HEK293T (cell line): ENCODE measurements at regions not wholly inside any gene's neighbourhood (a gene's known extent, or its start where the extent isn't known, plus 50 kb on each side); places are given as distances from the start of the nearest gene placed in this dataset.

Experiments
- CTBP1 ChIP-seq: fragments of 450-650 bp; IDR thresholded peaks from 2 replicates; pipeline ENCODE4 v1.6.1; 2016; ENCODE audit warnings: borderline replicate concordance
- ELF4 ChIP-seq: fragments of 450-650 bp; IDR thresholded peaks from 2 replicates; pipeline ENCODE4 v1.6.1; 2017; ENCODE audit warnings: antibody characterized with exemption
- FOXM1 ChIP-seq: fragments of 450-650 bp; IDR thresholded peaks from 2 replicates; pipeline ENCODE4 v1.6.1; 2017; ENCODE audit warnings: mild to moderate bottlenecking, borderline replicate concordance
- HDGF ChIP-seq: fragments of 450-650 bp; IDR thresholded peaks from 2 replicates; pipeline ENCODE4 v1.6.1; 2017; ENCODE audit warnings: antibody characterized with exemption, borderline replicate concordance
- L3MBTL2 ChIP-seq: fragments of 450-650 bp; conservative IDR thresholded peaks from 2 replicates; pipeline ENCODE4 v1.6.1; 2016; ENCODE audit warnings: mild to moderate bottlenecking
- LEF1 ChIP-seq: fragments of 450-650 bp; IDR thresholded peaks from 2 replicates; pipeline ENCODE4 v1.6.1; 2017; ENCODE audit warnings: mild to moderate bottlenecking, borderline replicate concordance
- SP1 ChIP-seq: fragments of 450-650 bp; IDR thresholded peaks from 2 replicates; pipeline ENCODE4 v1.6.1; 2017
- SUZ12 ChIP-seq: fragments of 450-650 bp; IDR thresholded peaks from 2 replicates; pipeline ENCODE4 v1.6.1; 2016; ENCODE audit warnings: mild to moderate bottlenecking

DNA sequence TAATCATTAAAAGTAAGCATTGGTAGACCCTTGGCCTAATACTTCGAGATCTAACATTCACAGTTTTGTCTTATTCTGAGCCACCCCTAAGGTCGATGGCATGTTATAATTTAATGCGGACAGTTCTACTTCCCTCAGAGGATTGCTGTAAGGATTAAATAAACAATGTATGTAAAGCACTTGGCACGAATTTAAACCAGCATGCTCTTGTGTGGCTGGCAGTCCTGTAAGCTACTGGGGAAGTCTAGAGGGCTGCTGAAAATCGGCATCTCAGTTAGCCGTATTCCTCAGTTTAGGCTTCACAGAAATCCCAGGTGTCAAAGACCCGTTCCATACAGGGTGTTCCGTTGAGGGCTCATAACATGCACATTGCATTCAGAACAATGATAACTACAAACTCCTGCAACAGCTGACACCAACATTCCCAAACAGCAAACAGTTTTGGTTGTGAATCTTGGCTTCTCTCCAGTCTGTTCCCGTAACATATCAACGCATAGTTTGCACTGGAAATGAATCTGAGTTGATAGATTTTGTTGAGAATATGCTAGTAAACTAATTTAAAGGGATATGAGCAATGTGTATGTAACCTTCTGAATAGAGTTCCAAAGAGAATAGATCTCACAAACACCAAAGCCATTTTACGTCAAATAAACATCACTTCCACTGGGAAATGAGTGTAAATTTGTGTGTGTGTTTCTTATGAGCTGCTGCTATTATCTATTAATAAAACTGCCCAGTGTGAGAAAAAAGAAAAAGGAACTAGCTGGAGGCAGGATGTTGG is 52.2 kb upstream of the ACKR3 start:
- TF ChIP-seq SP1 = no peak
- TF ChIP-seq LEF1 = no peak
- no peak for TF ChIP-seq HDGF
- TF ChIP-seq FOXM1 = no peak
- no peak for TF ChIP-seq L3MBTL2
- no peak for TF ChIP-seq ELF4
- TF ChIP-seq CTBP1 = no peak
- no peak for TF ChIP-seq SUZ12
